Right lobe of liver (tissue), 6 donors: ENCODE measurements at regions not wholly inside any gene's neighbourhood (a gene's known extent, or its start where the extent isn't known, plus 50 kb on each side); places are given as distances from the start of the nearest gene placed in this dataset.

Experiments used
- ATAC-seq, 4 donors: fragments of 200-7000 bp; cut with Tn5 transposase; one replicate each; pipeline ENCODE4 v1.9.1; 2020; ENCODE audit warnings: mild to moderate bottlenecking in 4 of 4, moderate library complexity in 4 of 4
- DNase-seq, 3 donors: peaks; one replicate each; pipeline ENCODE4 v3.0.0-alpha.2; 2020
- H3K27ac ChIP-seq, 3 donors: fragments of 200-600 bp; one replicate each; pipeline ENCODE4 v1.8.0; 2022
- H3K27me3 ChIP-seq, 2 donors: fragments of 200-600 bp; one replicate each; pipeline ENCODE4 v1.8.0; 2022
- H3K36me3 ChIP-seq, 4 donors: fragments of 200-600 bp; sonication (generic) in 1 of 4; one replicate each; pipeline versions ENCODE4 v1.5.1 to v1.8.0; 2017 to 2022; ENCODE audit warnings: control low read depth in 1 of 4
- H3K4me1 ChIP-seq, 4 donors: fragments of 200-600 bp; sonication (generic) in 1 of 4; one replicate each; pipeline versions ENCODE4 v1.5.1 to v1.8.0; 2017 to 2022; ENCODE audit warnings: control low read depth in 1 of 4
- H3K4me3 ChIP-seq, 3 donors: fragments of 200-600 bp; one replicate each; pipeline ENCODE4 v1.8.0; 2022
- H3K9me3 ChIP-seq, 4 donors: fragments of 200-600 bp; sonication (generic) in 1 of 4; one replicate each; pipeline versions ENCODE4 v1.5.1 to v1.8.0; 2017 to 2022; ENCODE audit warnings: control low read depth in 1 of 4
- CTCF ChIP-seq, 4 donors: fragments of 200-600 bp in 3 of 4; fragments of 450-650 bp in 1 of 4; IDR thresholded peaks; one replicate each; pipeline versions ENCODE4 v1.5.1 to v1.8.0; 2016 to 2022; ENCODE audit warnings: antibody characterized with exemption in 4 of 4, mild to moderate bottlenecking in 2 of 4
- POLR2A ChIP-seq: fragments of 450-650 bp; IDR thresholded peaks from one replicate; pipeline ENCODE4 v1.6.1; 2017; ENCODE audit warnings: antibody characterized with exemption, mild to moderate bottlenecking
- WGBS: methylation state at CpG from one replicate; pipeline ENCODE4 v1.1.6; 2018; ENCODE audit warnings: low coverage, low lambda C conversion rate; ENCODE audit not compliant: insufficient coverage; ENCODE audit errors: missing lambda C conversion rate; 5-methylcytosine and 5-hydroxymethylcytosine counted together
- intact Hi-C, 2 donors: fragments of 100-400 bp; cut with DNase I; formaldehyde crosslinking; loops; one replicate each; pipeline versions ENCODE4 v1.11.2 to v1.14.1; 2022
- donor health status: DM: no; HTN: yes; CAD: no.
- donor health status: DM: no; HTN: no; CAD: no.
- donor health status: DM: no; HTN: no; CAD: no.
- donor health status: DM: no; HTN: yes; CAD: no.
- donor health status: DM: no; HTN: yes; CAD: no.

DNA sequence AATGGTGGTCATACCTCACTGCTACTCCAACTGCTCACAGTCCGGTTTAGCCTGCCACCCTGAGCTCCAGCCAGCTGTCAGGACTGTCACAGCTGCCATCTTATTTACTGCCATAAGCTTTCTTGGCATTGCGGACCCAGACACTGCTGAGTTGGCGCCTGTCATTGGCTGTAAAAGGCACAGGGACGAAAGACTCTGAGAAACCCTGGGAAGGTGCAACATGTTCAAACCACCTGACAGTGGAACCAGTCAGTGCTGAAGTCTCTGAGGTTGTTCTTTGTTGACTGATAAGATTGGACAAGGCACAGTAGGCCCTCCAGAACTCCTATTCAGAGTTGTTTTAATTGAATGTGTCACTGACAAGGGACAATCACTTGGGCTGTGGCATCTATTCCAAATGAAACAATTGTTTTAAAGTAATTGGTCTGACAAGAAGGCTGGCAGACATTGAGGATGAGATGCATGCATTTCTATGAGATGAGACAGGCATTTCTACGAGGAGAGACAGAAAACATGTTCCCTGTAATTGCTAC, 927.8 kb downstream of the STPG2 start:
- H3K27ac ChIP-seq: no peak overlapping the region
- no peaks in the 10 kb centered on the region for H3K27me3 ChIP-seq
- intact Hi-C loops: no loop called here
- TF ChIP-seq POLR2A: no peak
- TF ChIP-seq CTCF (IDR thresholded peaks at IDR 0.05): no peak
- H3K4me1 ChIP-seq: no peaks in the 10 kb centered on the region
- no peak for ATAC-seq
- no peak for DNase-seq
- no peak overlapping the region for H3K4me3 ChIP-seq
- no peaks in the 10 kb centered on the region for H3K9me3 ChIP-seq
- WGBS: 49% methylated on average over 3 of the region's 5 CpGs
- no peaks in the 10 kb centered on the region for H3K36me3 ChIP-seq

DNA sequence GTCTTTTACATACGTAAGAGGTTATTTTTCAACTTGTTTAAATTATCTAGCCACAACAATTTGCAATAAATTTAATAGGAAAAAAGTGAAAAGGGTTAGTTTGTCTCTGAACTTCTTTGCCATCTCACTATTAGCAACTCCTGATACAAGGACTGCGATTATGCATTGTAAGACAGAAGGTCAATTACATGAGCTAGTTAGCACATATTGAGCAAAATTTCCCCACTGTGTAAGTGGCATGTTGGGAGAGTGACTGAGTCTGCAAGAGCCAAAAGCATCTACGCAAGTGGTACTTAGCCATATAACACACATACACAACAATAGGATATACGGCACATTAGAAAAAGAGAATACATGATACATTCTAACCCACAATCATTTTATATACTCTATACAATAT, 927.2 kb downstream of the STPG2 start:
- no peak overlapping the region for H3K27ac ChIP-seq
- intact Hi-C loops: no loop called here
- ATAC-seq (no peak), DNase-seq (no peak)
- no peak overlapping the region for H3K4me3 ChIP-seq
- H3K36me3 ChIP-seq: no peaks in the 10 kb centered on the region
- WGBS: 77% methylated on average over 4 of the region's 4 CpGs
- no peaks in the 10 kb centered on the region for H3K9me3 ChIP-seq
- no peaks in the 10 kb centered on the region for H3K27me3 ChIP-seq
- no peaks in the 10 kb centered on the region for H3K4me1 ChIP-seq
- TF ChIP-seq CTCF (IDR thresholded peaks at IDR 0.05) (no peak), POLR2A (no peak)

- ATAC-seq: no peak
These were observed 907.8 kb downstream of the STPG2 start for GRCh38 chr4:97235521-97235920.

DNA sequence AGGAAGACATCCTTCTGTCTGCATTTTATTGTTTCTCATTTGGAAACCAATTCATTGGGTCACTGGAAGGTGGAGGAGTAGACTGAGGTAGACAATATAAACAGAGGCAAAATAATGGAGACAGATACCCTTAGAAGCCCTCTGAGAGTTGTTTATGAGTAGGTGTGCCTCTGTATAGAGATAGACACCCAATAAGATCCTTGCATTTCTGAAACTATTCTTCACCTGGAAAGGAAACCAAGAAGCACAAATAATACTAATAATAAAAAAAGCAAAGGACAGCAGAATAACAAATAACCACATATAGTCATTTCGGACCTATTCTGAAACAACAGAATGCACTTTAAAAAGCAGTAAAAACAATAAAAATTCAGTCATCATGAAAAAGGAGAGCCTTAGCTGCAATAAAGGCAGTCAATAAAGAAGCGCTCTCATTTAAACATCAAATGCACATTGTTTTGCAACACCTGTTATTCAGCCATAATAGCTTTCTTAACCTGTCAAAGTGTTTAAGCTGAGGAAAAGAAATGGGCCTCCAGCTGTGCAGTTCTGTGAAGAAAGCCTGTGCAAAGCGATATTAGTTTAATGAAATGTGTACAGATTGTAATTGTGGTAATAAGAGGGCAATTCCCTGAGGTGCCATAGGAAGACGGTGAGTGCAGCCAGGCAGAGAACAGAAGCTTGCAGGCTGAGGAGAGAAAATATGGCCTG, 904.2 kb downstream of the STPG2 start:
- H3K27ac ChIP-seq: no peak overlapping the region
- H3K4me3 ChIP-seq: no peak overlapping the region
- H3K9me3 ChIP-seq: no peaks in the 10 kb centered on the region
- intact Hi-C loops: no loop called here
- no peaks in the 10 kb centered on the region for H3K4me1 ChIP-seq
- ATAC-seq (no peak), DNase-seq (no peak)
- no peaks in the 10 kb centered on the region for H3K27me3 ChIP-seq
- no peaks in the 10 kb centered on the region for H3K36me3 ChIP-seq
- WGBS: 69% methylated on average over 3 of the region's 4 CpGs
- no peak for TF ChIP-seq POLR2A
- TF ChIP-seq CTCF (IDR thresholded peaks at IDR 0.05): no peak

More at GRCh38 chr4:97235521-97235920, 907.8 kb downstream of the STPG2 start:
- no peaks in the 10 kb centered on the region for H3K4me1 ChIP-seq
- no peak overlapping the region for H3K4me3 ChIP-seq
- no peak for DNase-seq
- 36% methylated on average over 3 of the region's 3 CpGs for WGBS
- no peak for TF ChIP-seq POLR2A
- TF ChIP-seq CTCF (IDR thresholded peaks at IDR 0.05): no peak
- intact Hi-C loops: no loop called here
- H3K27me3 ChIP-seq: no peaks in the 10 kb centered on the region
- H3K36me3 ChIP-seq: no peaks in the 10 kb centered on the region
- H3K9me3 ChIP-seq: no peaks in the 10 kb centered on the region
- no peak overlapping the region for H3K27ac ChIP-seq

DNA sequence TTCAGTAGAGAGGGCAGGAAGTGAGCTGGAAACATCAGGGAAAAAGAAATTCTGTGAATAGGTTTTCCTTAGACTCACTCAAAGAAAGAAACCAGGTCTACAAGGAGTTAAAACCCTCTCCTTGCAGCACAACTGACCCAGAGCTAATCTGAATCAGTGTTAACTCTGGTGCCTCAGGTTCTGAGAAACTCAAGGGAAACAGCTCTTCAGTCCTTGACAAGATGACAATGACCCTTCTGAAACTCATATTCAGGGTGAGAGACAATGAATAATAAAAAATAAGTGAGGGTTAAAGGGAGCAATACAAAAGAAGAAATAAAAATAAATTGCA, 903.6 kb downstream of the STPG2 start:
- Histone ChIP-seq H3K27me3 (no peaks in the 10 kb centered on the region), H3K4me1 (no peaks in the 10 kb centered on the region), H3K36me3 (no peaks in the 10 kb centered on the region), H3K9me3 (no peaks in the 10 kb centered on the region), H3K4me3 (no peak overlapping the region), H3K27ac (no peak overlapping the region)
- TF ChIP-seq CTCF (IDR thresholded peaks at IDR 0.05) (no peak), POLR2A (no peak)
- intact Hi-C loops: no loop called here
- no peak for DNase-seq
- no peak for ATAC-seq
